C4-2B (cell line): ENCODE measurements at regions not wholly inside any gene's neighbourhood (a gene's known extent, or its start where the extent isn't known, plus 50 kb on each side); places are given as distances from the start of the nearest gene placed in this dataset.

Experiments
- ZFX ChIP-seq: fragments of 450-650 bp; IDR thresholded peaks from 2 replicates; pipeline ENCODE4 v1.6.1; 2017
- TF ChIP-seq, protein P1 (sequence below): fragments of 450-650 bp; conservative IDR thresholded peaks from 2 replicates; pipeline ENCODE4 v1.5.1; 2017; ENCODE audit warnings: mild to moderate bottlenecking

DNA sequence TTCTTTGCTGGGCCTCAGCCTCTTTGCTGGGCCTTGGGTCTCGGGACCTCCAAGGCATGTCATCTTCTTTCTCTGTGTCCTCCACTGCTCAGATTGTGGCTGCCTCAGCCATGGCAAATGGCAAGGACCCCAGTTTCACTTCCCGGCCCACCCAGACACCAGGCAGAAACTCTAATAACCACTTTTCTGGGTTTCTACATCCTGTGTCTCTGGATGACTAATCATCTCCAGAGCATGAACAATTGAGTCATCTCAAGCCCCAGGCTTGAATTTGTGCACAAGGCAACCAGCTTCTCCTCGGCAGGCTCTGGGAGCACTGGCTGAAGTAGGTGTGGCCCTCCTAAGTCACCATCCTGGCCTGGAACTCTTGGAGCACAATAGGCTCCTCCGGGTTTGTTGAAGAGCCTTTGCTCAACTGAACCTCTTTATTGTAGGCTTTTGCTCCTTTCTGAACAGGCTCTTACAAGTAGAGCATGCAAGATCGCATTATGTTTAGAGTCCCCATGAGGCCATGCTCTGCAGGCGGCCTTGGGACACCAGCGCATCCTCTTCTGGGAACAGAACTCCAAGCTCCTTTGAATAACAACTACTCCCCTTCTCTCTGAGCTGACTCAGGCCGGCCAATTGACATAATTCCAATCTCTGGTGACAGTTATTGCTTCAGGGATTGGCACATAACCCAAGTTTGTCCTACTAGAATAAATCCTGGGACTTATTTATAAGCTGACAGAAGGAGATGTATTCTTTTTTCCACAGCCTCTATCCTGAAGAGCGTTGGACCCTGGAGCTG lies 218.1 kb downstream of the WDR11 start:
- TF ChIP-seq, protein P1, sequence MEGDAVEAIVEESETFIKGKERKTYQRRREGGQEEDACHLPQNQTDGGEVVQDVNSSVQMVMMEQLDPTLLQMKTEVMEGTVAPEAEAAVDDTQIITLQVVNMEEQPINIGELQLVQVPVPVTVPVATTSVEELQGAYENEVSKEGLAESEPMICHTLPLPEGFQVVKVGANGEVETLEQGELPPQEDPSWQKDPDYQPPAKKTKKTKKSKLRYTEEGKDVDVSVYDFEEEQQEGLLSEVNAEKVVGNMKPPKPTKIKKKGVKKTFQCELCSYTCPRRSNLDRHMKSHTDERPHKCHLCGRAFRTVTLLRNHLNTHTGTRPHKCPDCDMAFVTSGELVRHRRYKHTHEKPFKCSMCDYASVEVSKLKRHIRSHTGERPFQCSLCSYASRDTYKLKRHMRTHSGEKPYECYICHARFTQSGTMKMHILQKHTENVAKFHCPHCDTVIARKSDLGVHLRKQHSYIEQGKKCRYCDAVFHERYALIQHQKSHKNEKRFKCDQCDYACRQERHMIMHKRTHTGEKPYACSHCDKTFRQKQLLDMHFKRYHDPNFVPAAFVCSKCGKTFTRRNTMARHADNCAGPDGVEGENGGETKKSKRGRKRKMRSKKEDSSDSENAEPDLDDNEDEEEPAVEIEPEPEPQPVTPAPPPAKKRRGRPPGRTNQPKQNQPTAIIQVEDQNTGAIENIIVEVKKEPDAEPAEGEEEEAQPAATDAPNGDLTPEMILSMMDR = no peak
- no peak for TF ChIP-seq ZFX
